ENCODE measurements at regions not wholly inside any gene's neighbourhood (a gene's known extent, or its start where the extent isn't known, plus 50 kb on each side); places are given as distances from the start of the nearest gene placed in this dataset.

DNA sequence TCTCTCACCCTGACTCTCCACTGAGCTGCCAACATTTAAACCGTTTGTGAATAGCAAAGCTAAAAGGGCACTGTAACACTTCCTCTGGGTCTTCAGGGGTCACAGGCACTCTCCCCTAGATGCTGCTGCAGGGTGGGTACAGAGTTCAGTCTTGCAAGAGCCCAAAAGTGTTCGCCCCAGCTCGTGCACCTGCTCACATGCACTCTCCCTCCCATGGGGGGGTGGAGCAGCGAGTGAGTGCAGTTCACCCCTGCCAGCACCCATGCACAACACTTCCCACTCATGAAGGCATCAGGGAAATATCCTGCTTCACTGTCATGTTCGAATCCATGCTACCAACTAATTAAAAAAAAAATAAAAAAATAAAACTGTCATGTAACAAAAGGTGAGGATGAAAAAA lies 950.7 kb upstream of the PRR20A start:
- Mint-ChIP-seq H3K27ac (no peak overlapping the region), H3K9me3 (peaks cover 3% of the 10 kb centered on the region), H3K4me1 (ENCODE audit: low read depth in 2 of 2) (no peaks in the 10 kb centered on the region), H3K4me3 (no peak overlapping the region), H3K36me3 (no peaks in the 10 kb centered on the region), H3K27me3 (no peaks in the 10 kb centered on the region)
- no peak for ATAC-seq
- DNase-seq (ENCODE audit: low spot score), result no peak

DNA sequence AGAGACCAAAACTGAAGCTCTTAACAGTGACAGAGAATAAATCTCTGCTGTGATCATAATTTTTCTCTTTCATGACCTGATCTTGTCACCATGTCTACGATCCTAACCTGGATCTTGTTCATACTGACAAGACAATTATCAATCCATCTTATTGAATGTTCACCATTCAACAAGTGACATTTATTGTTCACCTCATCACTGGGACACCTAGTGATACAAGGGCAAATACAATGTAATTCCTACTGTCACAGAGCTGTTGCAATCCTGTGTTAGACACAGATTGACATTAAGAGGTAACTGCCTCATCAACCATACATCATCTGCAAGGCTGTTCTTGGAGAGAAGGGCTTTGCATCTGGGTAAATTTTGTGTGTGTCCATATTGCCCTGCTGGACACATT lies 942.4 kb upstream of the PRR20A start:
- H3K9me3 Mint-ChIP-seq, result peaks cover 19% of the 10 kb centered on the region
- no peak overlapping the region for H3K27ac Mint-ChIP-seq
- DNase-seq (ENCODE audit: low spot score) (no peak), ATAC-seq (no peak)
- H3K36me3 Mint-ChIP-seq, result no peaks in the 10 kb centered on the region
- no peaks in the 10 kb centered on the region for H3K4me1 Mint-ChIP-seq (ENCODE audit: low read depth in 2 of 2)
- no peaks in the 10 kb centered on the region for H3K27me3 Mint-ChIP-seq
- H3K4me3 Mint-ChIP-seq, result no peak overlapping the region

DNA sequence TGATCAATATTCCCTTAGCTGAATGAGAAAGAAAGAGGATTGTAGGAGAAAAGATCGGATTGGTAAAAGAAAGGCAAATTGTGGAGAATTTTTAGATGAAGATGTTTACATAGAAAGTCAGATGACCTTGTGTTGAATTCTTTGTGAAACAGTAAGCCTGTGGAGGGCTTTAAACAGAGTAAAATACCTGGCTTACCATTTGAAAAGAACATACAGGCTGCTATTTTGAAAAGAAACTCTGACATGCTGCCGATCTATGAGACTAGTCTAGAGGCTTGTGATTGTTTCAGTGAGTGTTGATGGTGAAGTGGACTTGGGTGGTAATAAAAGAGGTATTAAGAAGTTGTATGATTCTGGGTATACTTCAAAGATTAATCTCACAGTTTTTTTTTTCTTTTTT lies 938.9 kb upstream of the PRR20A start:
- Mint-ChIP-seq H3K36me3 (no peaks in the 10 kb centered on the region), H3K4me1 (ENCODE audit: low read depth in 2 of 2) (no peaks in the 10 kb centered on the region), H3K9me3 (peaks cover 12% of the 10 kb centered on the region), H3K4me3 (no peak overlapping the region), H3K27ac (no peak overlapping the region), H3K27me3 (no peaks in the 10 kb centered on the region)
- no peak for DNase-seq (ENCODE audit: low spot score)
- ATAC-seq, result no peak

DNA sequence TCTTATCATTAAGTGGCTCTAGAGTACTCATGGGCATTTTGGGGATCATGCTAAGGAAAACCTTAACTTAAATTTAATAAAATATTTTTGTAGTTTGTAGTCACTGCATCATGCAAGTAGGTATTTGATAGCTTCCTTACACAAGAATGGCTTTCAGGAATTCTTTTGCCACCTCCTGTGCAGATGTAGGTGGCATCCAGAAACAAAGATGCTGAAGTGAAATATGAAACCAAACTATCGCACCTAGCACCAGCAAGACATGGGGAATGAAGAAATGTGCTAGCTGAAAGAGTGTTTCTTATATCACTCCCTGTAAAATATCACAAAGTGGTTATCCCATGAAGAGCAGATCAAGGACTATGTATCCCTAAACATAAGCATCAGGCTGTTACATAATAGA lies 924.5 kb upstream of the PRR20A start:
- DNase-seq (ENCODE audit: low spot score) (no peak), ATAC-seq (no peak)
- Mint-ChIP-seq H3K9me3 (peaks cover 9% of the 10 kb centered on the region), H3K27me3 (no peaks in the 10 kb centered on the region), H3K36me3 (no peaks in the 10 kb centered on the region), H3K4me1 (ENCODE audit: low read depth in 2 of 2) (no peaks in the 10 kb centered on the region), H3K4me3 (no peak overlapping the region), H3K27ac (no peak overlapping the region)

DNA sequence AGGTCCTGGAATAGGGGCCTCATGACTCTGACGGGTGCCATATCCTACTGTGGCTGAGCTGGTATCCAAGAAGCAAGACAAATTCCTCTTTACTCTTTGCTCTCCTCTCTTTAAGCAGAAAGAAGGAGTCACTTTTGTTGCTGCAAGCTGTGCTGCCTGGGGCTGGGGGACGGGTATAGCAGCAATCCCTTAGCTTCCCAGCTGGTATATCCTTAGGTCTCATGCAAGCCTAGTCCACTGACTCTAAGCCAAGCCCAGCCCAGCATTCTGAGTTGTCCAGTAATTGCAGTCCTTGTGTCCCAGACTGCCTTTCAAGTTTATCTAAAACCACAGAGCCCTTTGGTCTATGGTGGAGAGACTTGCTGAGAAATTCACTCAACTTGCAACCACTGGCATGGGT lies 893.0 kb upstream of the PRR20A start:
- peaks cover 16% of the 10 kb centered on the region for H3K36me3 Mint-ChIP-seq
- peaks cover 26% of the 10 kb centered on the region for H3K9me3 Mint-ChIP-seq
- ATAC-seq (no peak), DNase-seq (ENCODE audit: low spot score) (no peak)
- no peaks in the 10 kb centered on the region for H3K27me3 Mint-ChIP-seq
- H3K4me3 Mint-ChIP-seq, result no peak overlapping the region
- H3K27ac Mint-ChIP-seq, result no peak overlapping the region
- H3K4me1 Mint-ChIP-seq (ENCODE audit: low read depth in 2 of 2), result no peaks in the 10 kb centered on the region

DNA sequence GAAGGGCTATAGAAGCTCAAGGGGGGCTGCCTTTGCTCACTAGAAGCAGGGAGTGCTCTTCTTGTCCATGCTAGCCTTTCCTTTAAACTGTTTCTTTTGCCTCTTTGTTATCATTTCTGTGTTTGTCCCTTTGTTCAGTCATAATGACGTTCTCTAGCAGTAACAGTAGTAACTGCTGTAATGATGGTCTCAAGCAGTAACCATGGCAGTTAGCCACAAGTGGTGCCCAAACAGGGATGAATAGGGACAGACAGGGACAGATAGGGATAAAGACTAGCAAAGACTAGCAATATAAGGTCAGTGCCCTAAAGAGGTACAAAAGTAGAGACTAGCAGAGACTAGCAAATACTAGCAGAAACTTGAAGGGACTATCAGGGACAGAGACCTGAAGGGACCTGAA lies 869.0 kb upstream of the PRR20A start:
- Mint-ChIP-seq H3K4me1 (ENCODE audit: low read depth in 2 of 2) (no peaks in the 10 kb centered on the region), H3K36me3 (no peaks in the 10 kb centered on the region), H3K27ac (no peak overlapping the region), H3K27me3 (no peaks in the 10 kb centered on the region), H3K9me3 (peaks cover 11% of the 10 kb centered on the region), H3K4me3 (no peak overlapping the region)
- no peak for DNase-seq (ENCODE audit: low spot score)
- ATAC-seq, result no peak

DNA sequence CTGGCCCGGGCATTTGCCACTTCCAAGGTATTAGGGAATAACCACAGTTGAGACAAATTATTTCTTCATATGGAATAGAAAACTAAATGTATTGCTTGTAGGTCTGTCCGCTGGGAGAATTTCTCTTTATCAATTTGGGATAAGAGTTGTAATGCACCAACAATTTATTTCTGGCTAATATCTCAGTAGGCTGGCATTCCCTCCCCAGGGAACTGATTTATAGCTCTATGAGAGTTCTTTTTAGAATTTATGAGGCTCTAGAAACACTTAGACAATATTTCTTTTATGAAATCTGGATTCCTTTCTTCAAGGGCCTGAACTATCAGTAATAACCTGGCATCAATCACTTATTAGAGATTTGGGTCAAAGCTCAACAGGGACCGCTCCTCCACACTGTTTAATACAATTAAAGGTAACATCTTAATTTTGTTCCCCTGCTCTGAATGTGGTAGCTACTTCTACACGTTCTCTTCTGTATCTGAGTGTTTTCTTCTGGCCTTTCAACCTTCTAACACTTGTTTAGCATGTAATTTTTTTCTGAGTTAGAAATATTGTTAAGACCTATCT lies 857.4 kb upstream of the PRR20A start:
- DNase-seq (ENCODE audit: low spot score), result no peak
- Mint-ChIP-seq H3K36me3 (peaks cover 28% of the 10 kb centered on the region), H3K4me1 (ENCODE audit: low read depth in 2 of 2) (no peaks in the 10 kb centered on the region), H3K4me3 (no peak overlapping the region), H3K27me3 (no peaks in the 10 kb centered on the region), H3K9me3 (peaks cover 36% of the 10 kb centered on the region), H3K27ac (no peak overlapping the region)
- ATAC-seq, result no peak

DNA sequence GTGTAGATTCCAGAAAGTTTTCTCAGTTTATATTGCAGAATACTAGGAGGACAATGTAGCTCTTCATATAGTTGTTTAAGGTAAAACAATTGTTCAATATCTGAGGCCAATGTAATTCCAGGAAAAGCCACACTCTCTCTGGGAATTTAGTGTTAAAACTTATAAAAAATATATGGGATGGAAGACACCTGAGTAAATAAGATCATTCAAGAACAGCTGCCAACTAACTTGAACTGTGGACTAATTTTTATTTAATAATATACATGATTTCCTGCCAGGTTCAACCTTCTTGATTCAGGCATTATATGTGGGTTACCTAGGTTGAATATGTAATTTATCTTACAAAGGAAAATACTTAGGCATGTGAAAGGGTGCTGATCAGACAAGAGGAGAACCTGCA lies 841.1 kb upstream of the PRR20A start:
- DNase-seq (ENCODE audit: low spot score) (no peak), ATAC-seq (no peak)
- Mint-ChIP-seq H3K4me3 (no peak overlapping the region), H3K9me3 (peaks cover 10% of the 10 kb centered on the region), H3K36me3 (no peaks in the 10 kb centered on the region), H3K27ac (no peak overlapping the region), H3K4me1 (ENCODE audit: low read depth in 2 of 2) (no peaks in the 10 kb centered on the region), H3K27me3 (no peaks in the 10 kb centered on the region)

DNA sequence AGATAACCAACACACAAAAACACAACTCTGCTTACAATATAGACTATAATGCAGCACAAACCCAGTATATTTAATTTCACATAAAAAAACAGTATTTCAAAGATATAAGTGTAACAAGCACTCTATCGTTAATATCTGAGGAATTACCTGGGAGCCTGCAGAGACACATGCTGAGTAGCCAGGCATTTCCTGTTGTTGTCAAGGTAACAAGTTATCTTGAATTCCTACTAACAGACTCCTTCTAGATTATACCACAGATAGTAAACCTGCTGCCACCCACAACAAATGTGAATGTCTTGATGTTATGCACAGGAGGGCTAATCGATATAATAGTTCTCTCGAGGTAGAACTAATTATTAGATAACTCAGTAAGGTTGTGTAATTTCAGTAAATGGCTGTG lies 826.0 kb upstream of the PRR20A start:
- Mint-ChIP-seq H3K27me3 (no peaks in the 10 kb centered on the region), H3K36me3 (peaks cover 5% of the 10 kb centered on the region), H3K9me3 (peaks cover 10% of the 10 kb centered on the region), H3K4me3 (no peak overlapping the region), H3K4me1 (ENCODE audit: low read depth in 2 of 2) (no peaks in the 10 kb centered on the region), H3K27ac (no peak overlapping the region)
- ATAC-seq, result no peak
- no peak for DNase-seq (ENCODE audit: low spot score)

DNA sequence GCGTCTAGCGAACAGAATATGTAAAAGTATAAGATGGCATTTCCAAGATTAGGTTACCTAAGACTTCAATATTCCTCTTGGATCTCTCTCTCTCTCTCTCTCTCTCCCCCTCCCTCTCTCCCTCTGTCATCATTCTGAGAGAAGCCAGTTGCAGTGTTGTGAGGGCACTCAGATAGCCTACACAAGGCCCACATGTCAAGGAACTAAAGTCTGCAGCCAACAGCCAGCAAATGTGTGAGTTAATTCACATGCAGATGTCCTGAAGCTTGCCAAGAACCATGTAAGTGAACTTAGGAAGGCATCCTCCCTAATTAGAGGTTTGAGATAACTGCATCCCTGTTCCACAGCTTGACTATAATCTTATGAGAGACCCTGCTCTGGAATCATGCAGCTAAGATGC lies 822.9 kb upstream of the PRR20A start:
- Mint-ChIP-seq H3K36me3 (no peaks in the 10 kb centered on the region), H3K9me3 (peaks cover 15% of the 10 kb centered on the region), H3K4me3 (no peak overlapping the region), H3K27ac (no peak overlapping the region), H3K27me3 (no peaks in the 10 kb centered on the region), H3K4me1 (ENCODE audit: low read depth in 2 of 2) (no peaks in the 10 kb centered on the region)
- DNase-seq (ENCODE audit: low spot score) (no peak), ATAC-seq (no peak)

DNA sequence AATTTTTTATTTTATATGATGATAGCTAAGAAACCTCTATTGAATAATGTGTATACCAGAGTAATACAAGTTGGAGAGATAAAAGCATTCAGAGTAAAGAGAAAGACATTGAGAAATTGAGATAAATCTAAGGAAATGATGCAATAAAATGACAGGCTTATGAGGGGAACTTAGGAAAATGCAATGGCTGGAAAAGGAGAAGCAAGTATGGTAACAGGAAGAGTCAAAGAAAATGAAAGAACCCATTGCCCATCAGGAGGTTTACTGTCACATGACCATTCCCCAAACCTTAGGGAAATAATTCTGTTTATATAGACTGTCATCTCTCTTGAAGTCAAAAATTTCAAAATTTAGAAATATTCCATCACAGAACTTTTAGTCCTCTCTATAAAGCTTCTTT lies 808.0 kb upstream of the PRR20A start:
- ATAC-seq (no peak), DNase-seq (ENCODE audit: low spot score) (no peak)
- Mint-ChIP-seq H3K4me3 (no peak overlapping the region), H3K9me3 (peaks cover 22% of the 10 kb centered on the region), H3K27ac (no peak overlapping the region), H3K36me3 (peaks cover 5% of the 10 kb centered on the region), H3K27me3 (no peaks in the 10 kb centered on the region), H3K4me1 (ENCODE audit: low read depth in 2 of 2) (no peaks in the 10 kb centered on the region)

DNA sequence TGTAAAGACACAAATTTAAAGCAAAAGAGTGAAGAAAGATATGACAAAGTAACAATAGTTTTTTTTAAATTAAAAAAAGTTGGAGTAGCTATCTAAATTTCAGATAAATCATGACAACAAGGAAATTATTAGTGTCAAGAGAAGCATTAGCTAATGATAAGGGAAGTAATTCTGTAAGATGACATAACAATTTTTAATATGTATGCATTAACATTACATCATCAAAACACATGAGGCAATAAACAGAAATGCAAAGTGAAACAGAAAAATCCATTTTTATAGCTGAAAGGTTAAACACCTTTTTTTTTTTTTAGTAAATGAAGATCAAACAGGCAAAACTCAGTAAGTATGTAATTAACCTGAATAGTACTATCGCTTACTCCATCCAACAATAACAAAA lies 804.9 kb upstream of the PRR20A start:
- no peaks in the 10 kb centered on the region for H3K36me3 Mint-ChIP-seq

DNA sequence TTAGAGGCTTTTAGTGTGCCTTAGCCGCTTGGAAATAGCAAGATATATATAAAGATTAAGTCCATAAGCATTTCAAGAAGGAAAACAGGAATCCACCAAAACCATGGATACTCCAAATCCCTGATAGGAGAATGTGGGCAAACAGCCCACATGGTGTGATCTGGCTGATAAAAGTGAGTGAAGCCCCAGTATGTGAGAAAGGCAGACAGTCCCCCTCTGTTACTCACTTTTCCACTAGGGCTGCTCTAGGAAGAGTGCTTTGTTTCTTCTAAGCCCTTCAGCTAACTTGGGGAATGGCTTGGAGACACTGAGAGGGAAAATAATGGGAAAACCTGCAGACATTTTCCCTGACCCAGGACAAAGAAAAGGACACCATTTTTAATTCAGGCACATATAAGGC lies 802.3 kb upstream of the PRR20A start:
- Mint-ChIP-seq H3K36me3 (peaks cover 8% of the 10 kb centered on the region), H3K27me3 (no peaks in the 10 kb centered on the region), H3K4me3 (no peak overlapping the region), H3K4me1 (ENCODE audit: low read depth in 2 of 2) (no peaks in the 10 kb centered on the region), H3K9me3 (peaks cover 29% of the 10 kb centered on the region), H3K27ac (no peak overlapping the region)
- ATAC-seq (no peak), DNase-seq (ENCODE audit: low spot score) (no peak)

More for the DNA sequence above, 804.9 kb upstream of the PRR20A start:
- H3K9me3 Mint-ChIP-seq, result peaks cover 21% of the 10 kb centered on the region
- DNase-seq (ENCODE audit: low spot score) (no peak), ATAC-seq (no peak)
- no peaks in the 10 kb centered on the region for H3K27me3 Mint-ChIP-seq
- no peaks in the 10 kb centered on the region for H3K4me1 Mint-ChIP-seq (ENCODE audit: low read depth in 2 of 2)
- H3K4me3 Mint-ChIP-seq, result no peak overlapping the region
- H3K27ac Mint-ChIP-seq, result no peak overlapping the region

DNA sequence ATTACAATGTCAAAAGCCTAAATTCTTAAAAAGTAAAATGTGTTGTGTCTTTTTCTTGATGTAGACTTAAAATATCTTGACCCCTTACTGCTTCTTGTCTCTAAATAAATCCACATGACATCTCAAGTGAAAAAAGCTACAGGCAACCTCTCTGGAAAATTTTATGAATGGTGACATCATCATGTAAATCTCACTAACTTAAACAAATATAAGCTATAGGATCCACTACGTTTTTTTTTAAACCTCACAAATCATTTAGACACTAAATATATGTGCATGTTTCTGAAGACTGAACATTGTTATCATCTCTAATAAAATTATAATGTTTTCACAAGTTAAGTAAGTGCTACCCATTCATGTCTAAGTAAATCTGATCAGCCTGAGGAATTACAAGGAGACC lies 793.7 kb upstream of the PRR20A start:
- H3K9me3 Mint-ChIP-seq, result peaks cover 13% of the 10 kb centered on the region
- DNase-seq (ENCODE audit: low spot score) (no peak), ATAC-seq (no peak)
- peaks cover 18% of the 10 kb centered on the region for H3K36me3 Mint-ChIP-seq
- no peaks in the 10 kb centered on the region for H3K27me3 Mint-ChIP-seq
- no peak overlapping the region for H3K4me3 Mint-ChIP-seq
- H3K27ac Mint-ChIP-seq, result no peak overlapping the region
- H3K4me1 Mint-ChIP-seq (ENCODE audit: low read depth in 2 of 2), result no peaks in the 10 kb centered on the region

DNA sequence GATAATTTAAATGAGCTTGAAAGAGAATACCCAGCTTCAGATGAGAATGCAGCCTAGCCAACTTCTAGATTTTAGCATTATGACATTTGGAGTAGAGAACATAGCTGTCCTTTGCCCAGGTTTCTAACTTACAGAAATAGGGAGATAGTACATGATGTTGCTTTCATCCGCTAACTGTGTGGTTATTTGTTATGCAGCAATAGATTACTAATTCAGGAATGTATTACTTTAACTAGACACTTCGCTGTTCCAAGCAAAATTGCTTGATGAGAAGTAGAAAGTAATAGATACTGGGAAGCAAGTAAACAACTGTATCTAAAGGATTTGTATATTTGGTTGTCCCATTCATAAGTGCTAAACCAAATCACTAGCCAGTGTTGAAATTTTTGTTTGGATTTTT lies 790.9 kb upstream of the PRR20A start:
- Mint-ChIP-seq H3K4me3 (no peak overlapping the region), H3K9me3 (peaks cover 7% of the 10 kb centered on the region), H3K27ac (no peak overlapping the region), H3K27me3 (no peaks in the 10 kb centered on the region), H3K36me3 (peaks cover 7% of the 10 kb centered on the region), H3K4me1 (ENCODE audit: low read depth in 2 of 2) (no peaks in the 10 kb centered on the region)
- ATAC-seq (no peak), DNase-seq (ENCODE audit: low spot score) (no peak)

All from natural killer cell treated with Interleukin-12 subunit alpha and Interleukin-12 subunit beta and Interleukin-15 and Interleukin-18, amount 100 ng/mL, for 72 hours (primary cell).